Esophagus squamous epithelium (tissue), 5 donors: ENCODE measurements at regions not wholly inside any gene's neighbourhood (a gene's known extent, or its start where the extent isn't known, plus 50 kb on each side); places are given as distances from the start of the nearest gene placed in this dataset.

Experiments used
- DNase-seq: peaks from one replicate; lab custom pipeline; 2025; lab: John Stamatoyannopoulos, UW
- H3K27ac ChIP-seq, 4 donors: fragments of 200-600 bp; sonication (generic); one replicate each; pipeline ENCODE4 v1.5.1; 2016 to 2019; ENCODE audit warnings: mild to moderate bottlenecking in 1 of 4
- H3K27me3 ChIP-seq, 4 donors: fragments of 200-600 bp; sonication (generic); 1 replicate in 3 of 4; 2 replicates in 1 of 4; pipeline versions ENCODE4 v1.5.1 to v1.6.0; 2017 to 2021; ENCODE audit warnings: antibody characterized with exemption in 1 of 4
- H3K36me3 ChIP-seq, 3 donors: fragments of 200-600 bp; sonication (generic); one replicate each; pipeline ENCODE4 v1.5.1; 2016 to 2019
- H3K4me1 ChIP-seq, 3 donors: fragments of 200-600 bp; sonication (generic); one replicate each; pipeline ENCODE4 v1.5.1; 2017 to 2019
- H3K4me3 ChIP-seq, 4 donors: fragments of 200-600 bp; sonication (generic); 1 replicate in 3 of 4; 2 replicates in 1 of 4; pipeline ENCODE4 v1.5.1; 2016 to 2019; ENCODE audit warnings: mild to moderate bottlenecking in 2 of 4, moderate library complexity in 1 of 4
- H3K9me3 ChIP-seq, 3 donors: fragments of 200-600 bp; sonication (generic); one replicate each; pipeline ENCODE4 v1.5.1; 2016 to 2019
- CTCF ChIP-seq, 6 experiments: fragments of 450-650 bp in 4 of 6; fragments of 200-600 bp in 2 of 6; sonication (generic) in 2 of 6; IDR thresholded peaks; one replicate each; pipeline ENCODE4 v1.5.1; 2016 to 2019; ENCODE audit warnings: antibody characterized with exemption in 6 of 6, mild to moderate bottlenecking in 4 of 6, moderate library complexity in 4 of 6
- POLR2A ChIP-seq, 4 donors: fragments of 450-650 bp; IDR thresholded peaks; one replicate each; pipeline ENCODE4 v1.6.1; 2017; ENCODE audit warnings: antibody characterized with exemption in 4 of 4, mild to moderate bottlenecking in 4 of 4, moderate library complexity in 3 of 4
- WGBS, 2 donors: methylation state at CpG; one replicate each; pipeline ENCODE4 v1.1.5; 2018; 5-methylcytosine and 5-hydroxymethylcytosine counted together
- intact Hi-C: fragments of 100-400 bp; cut with DNase I; formaldehyde crosslinking; loops from one replicate; pipeline ENCODE4 v1.15.0; 2022
- donor health status: DM: yes; HTN: yes; CAD: no.

DNA sequence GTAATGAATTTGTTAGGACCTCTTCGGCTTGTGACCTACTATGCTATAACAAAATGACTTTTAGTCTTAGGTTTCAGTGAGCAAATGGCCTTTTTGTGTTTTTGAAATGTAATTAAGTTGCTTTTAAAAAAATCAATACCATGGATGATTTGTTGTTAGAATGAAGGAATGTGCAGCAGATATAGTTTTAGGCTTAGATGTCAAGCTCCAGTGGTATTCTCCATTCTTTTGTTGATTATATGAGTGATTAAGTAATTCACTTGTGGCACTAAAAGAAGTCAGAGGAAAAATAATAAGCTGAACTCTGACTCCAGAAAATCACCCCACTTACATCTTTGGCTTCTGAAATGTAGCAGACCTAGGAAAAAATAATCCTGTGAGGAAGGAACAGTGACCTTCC, 474.1 kb upstream of the MIS18BP1 start:
- Histone ChIP-seq H3K4me1 (no peaks in the 10 kb centered on the region), H3K27ac (no peak overlapping the region), H3K4me3 (no peak overlapping the region), H3K9me3 (no peaks in the 10 kb centered on the region), H3K27me3 (no peaks in the 10 kb centered on the region), H3K36me3 (no peaks in the 10 kb centered on the region)
- intact Hi-C loops = no loop called here
- no peak for DNase-seq
- no peak for TF ChIP-seq CTCF (IDR thresholded peaks at IDR 0.05)
- no peak for TF ChIP-seq POLR2A (IDR thresholded peaks at IDR 0.05)
- WGBS, 2 donors = 72 to 81% methylated on average over 1 of the region's 1 CpG

GRCh38 chr14:45721472-45721871, 468.5 kb upstream of the MIS18BP1 start:
- intact Hi-C loops = no loop called here
- H3K9me3 ChIP-seq = no peaks in the 10 kb centered on the region
- H3K27ac ChIP-seq = no peak overlapping the region
- no peak for TF ChIP-seq CTCF (IDR thresholded peaks at IDR 0.05)
- no peak for TF ChIP-seq POLR2A (IDR thresholded peaks at IDR 0.05)
- H3K4me3 ChIP-seq = no peak overlapping the region
- no peaks in the 10 kb centered on the region for H3K27me3 ChIP-seq
- DNase-seq = no peak
- no peaks in the 10 kb centered on the region for H3K4me1 ChIP-seq
- H3K36me3 ChIP-seq = no peaks in the 10 kb centered on the region

- no peaks in the 10 kb centered on the region for H3K27me3 ChIP-seq
- TF ChIP-seq CTCF (IDR thresholded peaks at IDR 0.05) (peak in 1 of 6 experiments; percentile 42), POLR2A (IDR thresholded peaks at IDR 0.05) (no peak)
- intact Hi-C loops = no loop called here
- H3K4me3 ChIP-seq = no peak overlapping the region
- no peak for DNase-seq
- H3K27ac ChIP-seq = no peak overlapping the region
- no peaks in the 10 kb centered on the region for H3K9me3 ChIP-seq
- H3K36me3 ChIP-seq = no peaks in the 10 kb centered on the region
- H3K4me1 ChIP-seq = no peaks in the 10 kb centered on the region
- 77 to 78% methylated on average over 9 of the region's 9 CpGs for WGBS, 2 donors
Observed at GRCh38 chr14:45716572-45716971, 463.6 kb upstream of the MIS18BP1 start.

DNA sequence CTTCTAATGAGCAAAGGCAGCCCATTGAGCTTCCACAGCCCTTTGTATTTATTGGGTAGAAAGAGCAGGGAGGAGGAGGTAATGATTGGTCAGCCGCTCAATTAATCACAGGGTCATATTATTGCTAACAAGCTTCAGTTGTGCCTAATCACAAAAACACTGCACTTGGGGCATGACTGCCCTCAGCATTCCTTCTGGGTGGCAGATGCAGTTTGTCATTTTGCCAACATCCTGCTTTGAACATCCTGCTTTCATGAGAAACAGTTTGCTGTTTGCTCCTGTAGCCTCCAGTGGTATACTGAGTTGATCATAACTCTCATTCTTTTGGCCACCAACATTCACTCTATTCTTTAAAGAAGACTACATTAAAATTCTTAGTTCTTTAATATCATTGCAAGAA, 462.9 kb upstream of the MIS18BP1 start:
- no peak for DNase-seq
- H3K4me1 ChIP-seq = no peaks in the 10 kb centered on the region
- no peak for TF ChIP-seq CTCF (IDR thresholded peaks at IDR 0.05)
- no peak for TF ChIP-seq POLR2A (IDR thresholded peaks at IDR 0.05)
- 75 to 100% methylated on average over 1 of the region's 1 CpG for WGBS, 2 donors
- no peaks in the 10 kb centered on the region for H3K27me3 ChIP-seq
- H3K9me3 ChIP-seq = no peaks in the 10 kb centered on the region
- no peak overlapping the region for H3K4me3 ChIP-seq
- no peaks in the 10 kb centered on the region for H3K36me3 ChIP-seq
- no peak overlapping the region for H3K27ac ChIP-seq
- intact Hi-C loops = no loop called here

GRCh38 chr14:45709541-45709940, 456.5 kb upstream of the MIS18BP1 start:
- Histone ChIP-seq H3K9me3 (no peaks in the 10 kb centered on the region), H3K36me3 (no peaks in the 10 kb centered on the region), H3K4me1 (no peaks in the 10 kb centered on the region), H3K4me3 (no peak overlapping the region), H3K27ac (no peak overlapping the region), H3K27me3 (no peaks in the 10 kb centered on the region)
- intact Hi-C loops = no loop called here
- no peak for DNase-seq
- 82 to 85% methylated on average over 4 of the region's 4 CpGs for WGBS, 2 donors
- no peak for TF ChIP-seq CTCF (IDR thresholded peaks at IDR 0.05)
- TF ChIP-seq POLR2A (IDR thresholded peaks at IDR 0.05) = no peak
